Activated T-helper 17 cell treated with anti-CD3 and anti-CD28 coated beads, Interleukin-2, amount 50 U/mL, for 72 hours (primary cell): ENCODE measurements at regions not wholly inside any gene's neighbourhood (a gene's known extent, or its start where the extent isn't known, plus 50 kb on each side); places are given as distances from the start of the nearest gene placed in this dataset.

Experiments
- ATAC-seq: fragments of 150-1000 bp; cut with Tn5 transposase; replicated peaks from 2 replicates; pipeline ENCODE4 v1.10.0; 2021; ENCODE audit warnings: mild to moderate bottlenecking, moderate library complexity
- H3K27ac Mint-ChIP-seq: one replicate; pipeline ENCODE4 v1.8.0; 2022; ENCODE audit warnings: mixed read lengths
- H3K27me3 Mint-ChIP-seq: one replicate; pipeline ENCODE4 v1.8.0; 2022; ENCODE audit warnings: mixed read lengths
- H3K36me3 Mint-ChIP-seq: one replicate; pipeline ENCODE4 v1.8.0; 2022; ENCODE audit warnings: low read depth, mild to moderate bottlenecking, mixed read lengths
- H3K4me1 Mint-ChIP-seq: one replicate; pipeline ENCODE4 v1.8.0; 2022; ENCODE audit warnings: mixed read lengths
- H3K4me3 Mint-ChIP-seq: one replicate; pipeline ENCODE4 v1.8.0; 2022; ENCODE audit warnings: mild to moderate bottlenecking, mixed read lengths
- H3K9me3 Mint-ChIP-seq: one replicate; pipeline ENCODE4 v1.8.0; 2022; ENCODE audit warnings: mixed read lengths

DNA sequence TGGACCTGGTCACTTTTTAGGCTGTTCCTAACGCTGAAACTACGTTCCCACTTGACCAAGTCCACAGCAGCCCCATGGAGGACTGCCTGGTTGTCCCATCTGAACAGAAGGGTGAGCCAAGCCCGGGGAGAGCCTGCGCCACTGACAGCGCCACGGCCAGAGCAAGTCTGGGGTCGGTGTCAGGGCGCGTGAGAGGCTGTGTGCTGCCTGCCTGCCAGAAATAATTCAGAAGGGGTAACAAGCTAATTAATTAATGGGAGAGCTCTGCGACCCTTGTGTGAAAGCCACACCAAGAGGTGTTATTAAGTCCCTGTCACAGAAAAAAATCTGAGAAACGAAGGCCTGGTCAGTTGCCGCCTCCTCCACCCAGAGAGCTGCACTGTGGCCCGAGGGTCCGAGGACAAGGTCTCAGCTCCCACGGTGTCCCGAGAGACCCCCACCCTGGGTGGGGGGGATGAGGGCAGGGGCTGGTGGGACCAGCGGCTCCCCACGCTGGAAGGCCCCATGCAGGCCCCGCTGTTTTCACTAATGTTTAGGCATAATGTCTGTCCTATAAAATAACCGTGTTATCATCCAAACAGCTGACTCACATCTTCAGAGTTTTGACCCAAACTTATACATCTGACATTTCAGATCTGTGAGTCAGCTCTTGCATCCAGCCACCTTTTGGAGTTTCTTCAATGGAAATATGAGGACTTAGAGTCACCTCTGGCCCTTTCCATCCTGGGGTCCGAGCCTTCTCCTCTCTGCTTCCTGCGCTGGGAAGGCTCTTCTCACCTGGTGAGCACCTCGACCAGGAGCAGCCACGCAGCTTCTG is 58.5 kb downstream of the DLL1 start:
- no peaks in the 10 kb centered on the region for H3K36me3 Mint-ChIP-seq
- no peak overlapping the region for H3K4me3 Mint-ChIP-seq
- H3K9me3 Mint-ChIP-seq, result no peaks in the 10 kb centered on the region
- no peak overlapping the region for H3K27ac Mint-ChIP-seq
- no peaks in the 10 kb centered on the region for H3K27me3 Mint-ChIP-seq
- no peak for ATAC-seq
- H3K4me1 Mint-ChIP-seq, result no peaks in the 10 kb centered on the region

DNA sequence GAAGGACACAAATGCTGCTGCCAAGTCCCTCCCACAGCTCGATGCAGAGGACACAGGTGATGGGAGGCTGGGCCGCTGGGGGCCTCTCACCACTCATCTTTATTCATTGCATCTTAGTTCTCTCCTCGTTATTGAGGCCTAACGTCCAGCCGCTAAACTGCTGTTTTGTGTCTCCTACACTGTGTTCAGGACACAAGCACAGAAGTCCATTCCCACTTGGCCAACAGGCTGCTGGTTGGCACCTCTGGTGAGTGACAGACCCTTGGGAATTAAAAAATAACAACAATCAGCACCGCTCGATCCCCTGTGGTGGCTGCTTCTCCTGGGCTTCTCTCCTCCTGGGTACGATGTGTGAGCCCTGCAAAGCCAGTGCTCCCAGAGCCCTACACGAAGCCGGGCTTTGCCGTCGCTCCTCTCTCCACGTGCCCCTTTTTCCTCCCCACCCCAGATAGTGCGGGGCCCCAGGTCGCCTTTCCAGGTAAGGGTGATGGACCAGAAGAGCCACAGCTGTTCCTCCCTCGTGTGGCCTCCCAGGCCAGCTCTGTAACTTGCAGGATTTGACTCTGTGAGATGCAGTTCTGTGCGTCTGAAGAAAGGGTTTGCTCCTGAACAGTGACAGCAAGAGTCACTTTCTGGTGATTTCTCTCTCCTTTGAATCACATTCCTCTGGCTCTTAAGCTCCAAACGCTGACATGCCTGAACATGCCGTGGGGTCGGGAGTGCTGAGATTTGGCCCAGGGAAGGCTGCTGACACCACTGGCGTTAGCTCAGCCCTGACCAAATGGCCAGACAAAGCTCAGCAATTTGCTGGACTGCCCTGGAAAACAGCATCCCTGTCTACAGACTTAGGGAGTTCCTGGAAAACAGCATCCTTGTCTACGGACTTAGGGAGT is 59.3 kb downstream of the DLL1 start:
- no peaks in the 10 kb centered on the region for H3K36me3 Mint-ChIP-seq
- no peaks in the 10 kb centered on the region for H3K4me1 Mint-ChIP-seq
- no peak overlapping the region for H3K27ac Mint-ChIP-seq
- no peaks in the 10 kb centered on the region for H3K27me3 Mint-ChIP-seq
- H3K9me3 Mint-ChIP-seq, result no peaks in the 10 kb centered on the region
- no peak overlapping the region for H3K4me3 Mint-ChIP-seq
- no peak for ATAC-seq

DNA sequence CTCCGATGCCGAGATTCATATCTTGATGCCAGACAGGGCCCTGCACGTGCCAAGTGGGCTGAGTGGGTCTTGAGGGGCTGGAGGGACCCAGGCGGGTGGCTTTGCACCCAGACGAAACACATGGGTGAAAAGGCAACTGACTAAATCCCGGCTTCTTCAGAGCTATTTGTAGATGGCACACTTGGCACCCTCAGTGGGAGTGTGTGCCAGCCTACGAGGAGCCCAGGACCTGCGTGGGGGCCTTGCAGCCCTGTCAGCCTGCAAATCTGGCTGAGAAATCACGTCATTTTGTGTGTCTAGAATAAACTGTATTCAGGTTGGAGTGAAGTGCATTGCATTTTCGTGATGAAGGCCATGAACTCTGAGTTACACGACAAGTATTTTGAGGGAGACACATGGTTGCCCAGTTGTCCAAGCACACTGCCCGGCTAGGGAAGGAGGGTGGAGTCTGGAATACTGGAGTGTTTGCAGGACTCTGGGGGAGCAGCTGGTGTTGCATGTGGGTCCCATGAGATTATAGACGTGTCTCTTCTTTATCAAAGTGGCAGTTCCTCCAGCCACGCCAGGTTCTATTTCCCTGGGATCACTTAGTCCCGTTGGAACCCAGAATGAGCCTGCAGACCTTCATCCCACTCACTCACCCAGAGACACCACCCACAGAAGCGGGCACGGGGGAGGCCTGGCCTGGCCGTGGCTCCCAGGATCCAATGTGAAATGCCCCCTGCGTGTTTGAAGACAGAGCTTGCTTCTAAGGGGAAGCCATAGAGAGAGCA is 60.2 kb downstream of the DLL1 start:
- Mint-ChIP-seq H3K36me3 (no peaks in the 10 kb centered on the region), H3K4me3 (no peak overlapping the region), H3K9me3 (no peaks in the 10 kb centered on the region), H3K4me1 (no peaks in the 10 kb centered on the region), H3K27me3 (no peaks in the 10 kb centered on the region), H3K27ac (no peak overlapping the region)
- ATAC-seq, result no peak

DNA sequence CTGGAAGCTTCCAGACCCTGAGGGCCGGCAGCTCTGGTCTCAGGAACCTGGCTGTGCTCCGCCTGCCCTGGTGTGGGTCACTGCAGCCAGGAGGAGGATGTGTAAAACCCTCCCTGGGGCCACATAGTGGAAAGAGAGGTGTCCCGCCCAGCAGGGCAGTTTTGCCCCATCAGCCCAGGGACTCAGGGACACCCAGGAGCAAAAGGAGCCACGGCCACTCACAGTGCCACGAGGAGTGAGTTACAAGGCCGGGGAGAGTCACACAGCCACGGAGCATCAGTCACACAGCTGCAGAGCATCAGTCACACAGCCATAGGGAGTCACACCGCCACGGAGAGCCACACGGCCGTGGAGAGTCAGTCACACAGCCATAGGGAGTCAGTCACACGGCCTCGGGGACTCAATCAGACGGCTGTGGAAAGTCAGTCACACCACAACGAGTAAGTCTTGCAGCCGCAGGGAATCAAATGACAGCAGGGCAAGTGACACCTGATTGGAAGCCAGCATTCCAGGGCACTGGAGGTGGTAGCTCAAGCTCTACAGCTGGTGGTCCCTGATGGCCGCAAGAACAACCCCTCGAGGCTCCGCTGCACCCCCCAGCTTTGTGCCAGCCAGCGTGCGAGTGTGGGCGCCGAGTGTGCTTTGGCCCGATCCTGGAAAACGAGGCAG is 60.9 kb downstream of the DLL1 start:
- no peaks in the 10 kb centered on the region for H3K36me3 Mint-ChIP-seq
- H3K4me1 Mint-ChIP-seq, result no peaks in the 10 kb centered on the region
- H3K4me3 Mint-ChIP-seq, result no peak overlapping the region
- no peaks in the 10 kb centered on the region for H3K27me3 Mint-ChIP-seq
- ATAC-seq, result no peak
- no peaks in the 10 kb centered on the region for H3K9me3 Mint-ChIP-seq
- H3K27ac Mint-ChIP-seq, result no peak overlapping the region

DNA sequence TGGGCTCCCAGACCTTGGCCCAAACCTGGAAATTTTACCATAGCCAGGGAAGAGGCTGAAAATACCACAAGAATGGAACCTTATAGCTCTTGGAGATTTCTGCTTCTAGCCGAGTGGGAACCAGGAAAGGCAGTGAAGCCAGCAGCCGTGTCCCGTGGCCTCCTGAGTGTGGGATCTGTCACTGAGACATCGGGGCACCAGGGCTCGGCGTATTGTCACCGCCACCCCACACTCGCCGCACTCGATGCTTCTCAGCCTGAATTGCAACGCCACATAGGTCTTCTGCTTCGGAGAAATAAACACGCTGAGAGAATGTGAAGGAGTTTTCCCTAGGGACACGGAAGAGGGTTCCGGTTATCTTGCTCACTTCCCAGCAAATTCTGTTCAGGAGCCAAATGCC is 61.5 kb downstream of the DLL1 start:
- no peaks in the 10 kb centered on the region for H3K36me3 Mint-ChIP-seq
- no peak overlapping the region for H3K27ac Mint-ChIP-seq
- ATAC-seq, result no peak
- H3K4me1 Mint-ChIP-seq, result no peaks in the 10 kb centered on the region
- H3K27me3 Mint-ChIP-seq, result no peaks in the 10 kb centered on the region
- H3K4me3 Mint-ChIP-seq, result no peak overlapping the region
- H3K9me3 Mint-ChIP-seq, result no peaks in the 10 kb centered on the region

DNA sequence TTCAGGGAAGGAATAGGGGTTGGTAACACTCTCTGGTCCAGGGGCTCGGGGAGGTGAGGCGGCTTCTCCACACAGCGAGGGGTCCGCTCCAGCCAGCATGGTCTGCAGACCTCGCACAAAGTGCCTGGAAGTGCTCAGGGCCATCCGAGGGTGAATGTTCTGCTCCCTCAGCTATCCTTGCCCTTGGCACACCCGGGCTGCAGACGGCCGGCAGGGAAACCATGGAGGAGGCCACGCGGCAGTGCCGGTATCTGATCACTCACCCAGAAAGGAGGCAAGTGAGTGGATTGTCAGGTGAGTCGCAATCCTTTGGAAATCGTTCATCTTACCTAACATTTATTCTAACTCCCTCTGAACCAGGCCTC is 62.0 kb downstream of the DLL1 start:
- no peaks in the 10 kb centered on the region for H3K27me3 Mint-ChIP-seq
- H3K4me1 Mint-ChIP-seq, result no peaks in the 10 kb centered on the region
- no peak for ATAC-seq
- H3K9me3 Mint-ChIP-seq, result no peaks in the 10 kb centered on the region
- no peak overlapping the region for H3K4me3 Mint-ChIP-seq
- no peaks in the 10 kb centered on the region for H3K36me3 Mint-ChIP-seq
- no peak overlapping the region for H3K27ac Mint-ChIP-seq

DNA sequence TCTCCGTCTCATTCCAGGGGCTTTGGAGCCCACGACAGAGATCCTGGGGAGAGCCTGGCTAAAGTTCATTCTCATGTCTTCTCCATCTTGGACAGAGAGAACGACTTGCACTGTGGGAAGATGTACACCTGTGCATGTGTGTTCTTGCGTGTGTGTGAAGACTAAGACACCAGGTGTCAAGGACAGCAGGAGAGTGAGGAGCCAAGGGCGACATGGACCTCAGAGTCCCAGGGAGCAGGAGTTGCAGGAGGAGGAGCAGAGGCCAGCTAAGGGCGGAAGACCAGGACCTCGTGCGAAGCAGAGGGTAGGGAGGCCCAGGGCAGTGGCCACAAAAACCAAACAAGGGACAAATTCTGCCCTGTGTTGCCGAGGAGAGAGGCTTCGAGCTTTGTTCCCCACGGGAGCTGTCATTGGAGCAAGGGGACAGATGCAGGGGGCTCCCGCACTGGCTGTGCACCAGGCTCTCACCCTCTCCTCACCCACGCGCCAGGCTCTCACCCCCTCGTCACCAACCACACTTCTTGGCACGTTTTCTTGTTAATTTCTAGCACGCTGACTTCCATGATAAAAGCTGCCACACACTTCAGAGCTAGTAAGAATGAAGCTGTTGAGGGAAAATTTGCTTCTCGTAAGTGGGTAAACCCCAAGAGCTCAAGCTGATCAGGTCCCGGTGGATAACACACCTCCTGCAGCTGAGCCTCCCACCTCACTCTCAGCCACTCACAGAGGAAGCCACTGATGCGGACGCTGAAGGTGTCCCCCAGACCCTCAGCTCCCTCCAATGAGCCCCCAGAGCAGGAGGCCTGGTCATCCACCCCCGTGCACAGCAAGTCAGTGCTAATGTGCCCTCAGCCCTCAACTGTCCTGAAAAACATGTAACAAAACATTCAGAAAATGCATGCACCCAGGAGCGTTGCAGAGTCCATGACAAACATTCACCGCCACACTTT is 62.6 kb downstream of the DLL1 start:
- Mint-ChIP-seq H3K9me3 (no peaks in the 10 kb centered on the region), H3K27me3 (no peaks in the 10 kb centered on the region), H3K36me3 (no peaks in the 10 kb centered on the region), H3K27ac (no peak overlapping the region), H3K4me3 (no peak overlapping the region), H3K4me1 (no peaks in the 10 kb centered on the region)
- no peak for ATAC-seq

DNA sequence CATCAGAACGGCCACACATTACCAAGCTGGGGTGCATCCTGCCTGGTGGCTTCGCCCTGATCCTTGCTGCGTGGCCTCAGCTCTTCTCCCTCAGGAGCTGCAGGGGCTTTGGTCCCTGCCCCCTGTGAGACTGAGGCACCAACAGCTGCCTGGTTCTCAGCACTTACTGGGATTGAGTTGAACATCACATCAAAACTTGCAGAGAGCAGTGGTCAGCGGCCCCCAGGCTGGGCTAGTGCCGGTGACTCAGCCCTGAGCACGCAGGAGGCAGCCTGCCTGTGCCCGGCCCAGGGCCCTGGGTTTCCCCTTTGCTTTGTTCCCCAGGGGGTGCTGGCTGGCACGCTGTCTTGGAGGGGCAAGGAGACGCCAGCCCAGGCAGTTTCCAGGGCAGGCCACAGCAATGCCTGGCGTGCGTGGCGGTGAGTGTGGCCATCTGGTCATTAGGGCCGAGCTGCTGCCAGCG is 63.3 kb downstream of the DLL1 start:
- no peak overlapping the region for H3K4me3 Mint-ChIP-seq
- H3K4me1 Mint-ChIP-seq, result no peaks in the 10 kb centered on the region
- no peak for ATAC-seq
- H3K9me3 Mint-ChIP-seq, result no peaks in the 10 kb centered on the region
- no peaks in the 10 kb centered on the region for H3K36me3 Mint-ChIP-seq
- H3K27ac Mint-ChIP-seq, result no peak overlapping the region
- H3K27me3 Mint-ChIP-seq, result no peaks in the 10 kb centered on the region

DNA sequence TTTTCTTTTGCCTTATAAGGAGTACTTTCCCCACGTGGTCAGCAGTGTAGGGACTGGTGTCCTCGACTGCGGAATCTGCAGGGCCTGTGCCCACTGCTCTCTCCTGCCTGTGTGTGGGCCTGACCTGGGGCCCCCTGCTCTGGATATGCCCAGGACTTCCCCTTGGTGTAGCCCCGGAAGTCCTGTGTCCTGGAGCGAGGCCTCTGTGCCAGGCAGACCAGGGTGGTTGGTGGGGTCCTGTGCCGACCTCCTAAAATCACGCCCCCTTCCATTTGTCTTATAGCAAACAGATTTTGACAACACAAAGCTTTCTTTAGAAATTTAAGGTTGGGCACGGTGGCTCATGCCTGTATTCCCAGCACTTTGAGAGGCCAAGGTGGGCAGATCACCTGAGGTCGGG is 64.2 kb downstream of the DLL1 start:
- no peaks in the 10 kb centered on the region for H3K9me3 Mint-ChIP-seq
- no peaks in the 10 kb centered on the region for H3K36me3 Mint-ChIP-seq
- H3K4me3 Mint-ChIP-seq, result no peak overlapping the region
- H3K27ac Mint-ChIP-seq, result no peak overlapping the region
- ATAC-seq, result no peak
- no peaks in the 10 kb centered on the region for H3K27me3 Mint-ChIP-seq
- H3K4me1 Mint-ChIP-seq, result no peaks in the 10 kb centered on the region

DNA sequence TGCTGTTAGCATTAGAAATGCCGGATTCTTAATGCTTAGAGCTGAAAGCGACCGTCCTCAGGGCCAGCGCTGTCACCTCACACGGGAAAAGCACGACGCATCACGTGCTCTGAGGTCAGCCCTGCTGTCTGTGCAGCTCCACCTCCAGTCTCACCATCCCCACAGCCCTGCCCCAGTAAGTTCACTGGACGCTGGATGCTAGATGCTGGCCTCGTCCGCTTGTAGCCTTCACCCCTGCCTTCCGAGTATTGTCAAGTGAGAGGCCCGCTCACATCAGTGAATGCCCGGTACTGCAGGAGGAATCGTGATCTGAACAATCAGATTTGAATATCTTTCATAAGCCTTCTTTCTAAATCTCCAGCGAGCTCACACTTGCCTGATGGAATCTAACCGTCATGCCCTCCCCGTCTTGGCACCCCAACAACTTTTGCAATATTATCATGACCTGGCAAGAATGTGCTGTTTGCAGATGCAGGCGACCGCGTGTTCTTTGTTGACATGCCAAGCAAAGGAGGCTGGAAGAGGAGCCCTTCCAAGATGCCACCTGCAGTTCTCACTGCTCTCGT is 64.9 kb downstream of the DLL1 start:
- no peaks in the 10 kb centered on the region for H3K36me3 Mint-ChIP-seq
- no peak for ATAC-seq
- H3K27me3 Mint-ChIP-seq, result no peaks in the 10 kb centered on the region

DNA sequence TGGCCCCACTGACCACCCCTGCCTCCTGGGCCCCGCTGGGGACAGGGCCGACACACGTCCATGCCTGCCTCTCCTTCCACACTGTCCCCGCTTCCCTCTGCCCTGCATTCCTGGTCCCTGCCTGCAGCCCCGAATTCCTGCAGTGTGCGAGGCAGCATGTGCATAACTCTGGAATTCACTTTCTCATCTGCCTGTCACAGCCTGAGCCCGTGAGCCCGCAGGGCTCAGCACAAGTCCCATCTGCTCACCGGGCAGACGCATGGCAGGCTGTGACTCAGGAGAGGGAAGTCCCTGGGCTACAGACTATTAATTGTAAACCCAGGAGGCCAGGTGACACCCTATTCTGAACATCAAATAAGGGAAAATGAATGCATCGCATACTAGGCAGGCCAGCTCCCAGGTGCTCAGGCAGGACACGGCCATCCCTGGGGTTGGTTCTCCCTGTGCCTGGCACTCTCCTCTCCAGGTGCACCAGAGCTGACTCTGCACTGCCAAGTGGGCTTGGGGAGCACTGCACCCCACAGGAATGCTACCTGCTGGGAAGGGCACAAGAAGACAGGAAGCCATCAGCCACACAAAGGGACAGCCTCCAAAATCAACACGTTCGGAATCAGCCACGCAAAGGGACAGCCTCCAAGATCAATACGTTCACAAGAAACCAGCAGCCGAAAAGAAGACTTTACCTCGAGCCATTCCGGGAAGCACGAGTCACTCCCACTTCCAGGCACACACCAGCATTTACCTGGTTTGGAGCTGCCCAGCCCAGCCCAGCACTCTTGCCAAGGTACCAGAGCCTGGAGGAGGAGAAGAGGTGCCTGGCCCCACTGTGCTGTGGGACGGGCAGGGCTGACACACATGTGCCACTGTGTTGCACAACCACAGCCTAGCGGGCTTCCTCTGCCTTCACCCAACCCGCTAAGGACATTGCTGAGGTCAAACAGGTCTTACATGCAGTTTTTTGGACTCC is 65.9 kb downstream of the DLL1 start:
- H3K36me3 Mint-ChIP-seq, result no peaks in the 10 kb centered on the region
- H3K27me3 Mint-ChIP-seq, result no peaks in the 10 kb centered on the region
- H3K9me3 Mint-ChIP-seq, result no peaks in the 10 kb centered on the region
- H3K27ac Mint-ChIP-seq, result no peak overlapping the region
- no peak overlapping the region for H3K4me3 Mint-ChIP-seq
- no peak for ATAC-seq
- H3K4me1 Mint-ChIP-seq, result no peaks in the 10 kb centered on the region

More for the DNA sequence above, 64.9 kb downstream of the DLL1 start:
- no peaks in the 10 kb centered on the region for H3K9me3 Mint-ChIP-seq
- H3K27ac Mint-ChIP-seq, result no peak overlapping the region
- H3K4me3 Mint-ChIP-seq, result no peak overlapping the region
- H3K4me1 Mint-ChIP-seq, result no peaks in the 10 kb centered on the region
